Renal cortex interstitium (tissue), 11 donors: ENCODE measurements at regions not wholly inside any gene's neighbourhood (a gene's known extent, or its start where the extent isn't known, plus 50 kb on each side); places are given as distances from the start of the nearest gene placed in this dataset.
"Not testable (repeated sequence)": the region's sequence is repeated elsewhere in the genome, so short reads cannot be mapped to it uniquely, and the experiment has no call there.

Experiments
- DNase-seq, 11 donors: peaks; one replicate each; pipeline ENCODE4 v3.0.0-alpha.2; 2013; ENCODE audit warnings: low read depth in 9 of 11, low spot score in 4 of 11; ENCODE audit errors: extremely low read depth in 1 of 11

GRCh38 chr6:120320481-120321162, 971.1 kb upstream of the MAN1A1 start:
- no peak for DNase-seq

GRCh38 chr6:120304223-120304622, 954.7 kb upstream of the MAN1A1 start:
- DNase-seq = no peak

GRCh38 chr6:120303527-120303926, 954.0 kb upstream of the MAN1A1 start:
- DNase-seq = no peak

- no peak for DNase-seq
Observed at GRCh38 chr6:120302041-120302440, 952.5 kb upstream of the MAN1A1 start.

GRCh38 chr6:120290964-120291363, 941.4 kb upstream of the MAN1A1 start:
- no peak for DNase-seq

GRCh38 chr6:120282005-120282404, 932.4 kb upstream of the MAN1A1 start:
- DNase-seq = no peak

- DNase-seq = no peak
Observed at GRCh38 chr6:120279466-120280167, 930.1 kb upstream of the MAN1A1 start.

GRCh38 chr6:120278689-120279396, 929.3 kb upstream of the MAN1A1 start:
- DNase-seq = no peak

GRCh38 chr6:120274547-120274946, 925.0 kb upstream of the MAN1A1 start:
- no peak for DNase-seq

- DNase-seq = no peak
Observed at GRCh38 chr6:120273411-120273810, 923.9 kb upstream of the MAN1A1 start.

- no peak for DNase-seq
Observed at GRCh38 chr6:120272038-120272437, 922.5 kb upstream of the MAN1A1 start.

GRCh38 chr6:120268256-120268655, 918.7 kb upstream of the MAN1A1 start:
- not testable (repeated sequence) for DNase-seq

GRCh38 chr6:120262354-120262753, 912.8 kb upstream of the MAN1A1 start:
- no peak for DNase-seq

GRCh38 chr6:120260636-120261035, 911.1 kb upstream of the MAN1A1 start:
- DNase-seq = no peak

- DNase-seq = no peak
Observed at GRCh38 chr6:120254651-120255050, 905.1 kb upstream of the MAN1A1 start.

GRCh38 chr6:120248451-120248850, 898.9 kb upstream of the MAN1A1 start:
- no peak for DNase-seq

- no peak for DNase-seq
Observed at GRCh38 chr6:120237221-120237620, 887.7 kb upstream of the MAN1A1 start.

- DNase-seq = no peak
Observed at GRCh38 chr6:120230008-120230407, 880.4 kb upstream of the MAN1A1 start.

- no peak for DNase-seq
Observed at GRCh38 chr6:120228297-120228696, 878.7 kb upstream of the MAN1A1 start.

GRCh38 chr6:120219339-120219738, 869.8 kb upstream of the MAN1A1 start:
- no peak for DNase-seq
